ENCODE measurements at regions not wholly inside any gene's neighbourhood (a gene's known extent, or its start where the extent isn't known, plus 50 kb on each side); places are given as distances from the start of the nearest gene placed in this dataset.

GRCh38 chr14:65802196-65802595, 389.7 kb downstream of the FUT8 start:
- TF ChIP-seq CTCF (IDR thresholded peaks at IDR 0.05) (no peak), POLR2A (IDR thresholded peaks at IDR 0.05) (no peak)
